ENCODE measurements at regions not wholly inside any gene's neighbourhood (a gene's known extent, or its start where the extent isn't known, plus 50 kb on each side); places are given as distances from the start of the nearest gene placed in this dataset.

DNA sequence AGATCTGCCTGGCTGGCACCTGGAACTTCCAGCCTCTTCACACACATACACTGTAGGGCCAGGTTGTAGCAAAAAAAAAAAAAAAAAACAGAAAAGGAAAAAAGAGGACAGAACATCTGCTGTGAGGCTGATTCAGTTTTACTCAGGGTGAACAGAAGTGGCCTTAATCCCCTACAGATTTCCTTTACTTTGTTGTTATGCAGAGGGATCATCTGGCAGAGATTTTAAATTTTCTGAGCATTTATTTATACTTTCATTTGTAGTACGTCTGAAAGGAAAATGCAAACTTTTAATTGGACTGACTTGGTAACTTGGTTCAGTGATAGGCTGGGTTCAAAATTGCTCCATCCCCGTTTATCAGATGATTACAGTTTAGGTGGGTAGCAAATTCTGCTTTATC lies 50.8 kb upstream of the PRICKLE1 start:
- H3K4me1 ChIP-seq: no peaks in the 10 kb centered on the region
- H3K4me3 ChIP-seq: no peak overlapping the region
- no peaks in the 10 kb centered on the region for H3K27me3 ChIP-seq
- no peak for TF ChIP-seq POLR2A (IDR thresholded peaks at IDR 0.05)
- TF ChIP-seq, protein P1, sequence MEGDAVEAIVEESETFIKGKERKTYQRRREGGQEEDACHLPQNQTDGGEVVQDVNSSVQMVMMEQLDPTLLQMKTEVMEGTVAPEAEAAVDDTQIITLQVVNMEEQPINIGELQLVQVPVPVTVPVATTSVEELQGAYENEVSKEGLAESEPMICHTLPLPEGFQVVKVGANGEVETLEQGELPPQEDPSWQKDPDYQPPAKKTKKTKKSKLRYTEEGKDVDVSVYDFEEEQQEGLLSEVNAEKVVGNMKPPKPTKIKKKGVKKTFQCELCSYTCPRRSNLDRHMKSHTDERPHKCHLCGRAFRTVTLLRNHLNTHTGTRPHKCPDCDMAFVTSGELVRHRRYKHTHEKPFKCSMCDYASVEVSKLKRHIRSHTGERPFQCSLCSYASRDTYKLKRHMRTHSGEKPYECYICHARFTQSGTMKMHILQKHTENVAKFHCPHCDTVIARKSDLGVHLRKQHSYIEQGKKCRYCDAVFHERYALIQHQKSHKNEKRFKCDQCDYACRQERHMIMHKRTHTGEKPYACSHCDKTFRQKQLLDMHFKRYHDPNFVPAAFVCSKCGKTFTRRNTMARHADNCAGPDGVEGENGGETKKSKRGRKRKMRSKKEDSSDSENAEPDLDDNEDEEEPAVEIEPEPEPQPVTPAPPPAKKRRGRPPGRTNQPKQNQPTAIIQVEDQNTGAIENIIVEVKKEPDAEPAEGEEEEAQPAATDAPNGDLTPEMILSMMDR (IDR thresholded peaks at IDR 0.05): no peak
- DNase-seq: no peak
- H3K9me3 ChIP-seq: no peaks in the 10 kb centered on the region
- H3K27ac ChIP-seq: no peak overlapping the region
- no peaks in the 10 kb centered on the region for H3K36me3 ChIP-seq

DNA sequence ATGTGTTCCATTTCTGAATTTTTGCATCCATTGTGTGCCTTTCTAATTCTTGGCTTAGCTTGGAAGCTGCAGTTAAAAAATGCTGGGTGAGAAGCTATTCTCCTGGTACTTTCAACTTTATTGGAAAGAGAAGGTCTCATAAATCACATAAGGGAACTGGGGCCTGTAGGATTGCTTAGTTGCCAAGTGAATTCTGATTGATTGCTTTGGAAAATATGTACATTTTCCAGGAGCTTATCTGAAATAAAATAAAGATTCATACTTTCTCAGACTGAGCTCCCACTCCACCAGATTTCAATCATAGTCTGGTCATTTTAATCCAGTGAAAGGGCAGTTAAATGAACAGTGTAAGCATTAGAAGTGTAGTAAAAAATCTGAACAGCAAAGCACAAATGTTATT lies 50.0 kb upstream of the PRICKLE1 start:
- DNase-seq: no peak
- Histone ChIP-seq H3K36me3 (no peaks in the 10 kb centered on the region), H3K4me1 (no peaks in the 10 kb centered on the region), H3K9me3 (no peaks in the 10 kb centered on the region), H3K27ac (no peak overlapping the region), H3K4me3 (no peak overlapping the region), H3K27me3 (no peaks in the 10 kb centered on the region)
- TF ChIP-seq, protein P1 (IDR thresholded peaks at IDR 0.05): no peak
- no peak for TF ChIP-seq POLR2A (IDR thresholded peaks at IDR 0.05)

Small RNA genes in the stretch of these regions (small RNA-seq; reads per million reads assigned to genes)
- gene MRPS36P5 (0 reads per million in 2 donors), gene RPS27P21 (0 reads per million in 2 donors)

All from Peyer's patch (tissue), 4 donors.